ENCODE measurements at regions not wholly inside any gene's neighbourhood (a gene's known extent, or its start where the extent isn't known, plus 50 kb on each side); places are given as distances from the start of the nearest gene placed in this dataset.

DNA sequence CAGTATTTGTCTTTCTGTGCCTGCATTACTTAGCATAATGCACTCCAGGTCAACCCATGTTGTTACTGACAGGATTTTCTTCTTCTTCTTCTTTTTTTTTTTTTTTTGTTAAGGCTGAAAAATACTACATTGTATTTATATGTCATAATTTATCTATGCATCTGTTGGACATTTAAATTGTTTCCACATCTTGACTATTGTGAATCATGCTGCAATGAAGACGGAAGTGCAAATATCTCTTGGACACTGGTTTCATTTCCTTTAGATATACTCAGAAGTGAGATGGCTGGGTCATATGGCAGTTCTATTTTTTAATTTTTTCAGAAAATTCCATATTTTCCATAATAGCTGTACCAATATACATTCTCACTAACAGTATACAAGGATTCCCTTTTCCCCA is 272.7 kb upstream of the PMFBP1 start:
- TF ChIP-seq EZH2 (IDR thresholded peaks at IDR 0.05; ENCODE audit: borderline replicate concordance, low read length) (no peak), CTCF (IDR thresholded peaks at IDR 0.05; ENCODE audit: low read length) (no peak)
- Histone ChIP-seq H3K4me2 (ENCODE audit: low read length) (no peak overlapping the region), H3K79me2 (ENCODE audit: insufficient read depth, low read length) (no peaks in the 10 kb centered on the region), H3K4me3 (ENCODE audit: low read depth, low read length, poor library complexity, severe bottlenecking) (no peak overlapping the region), H3K9me2 (ENCODE audit: low read depth, low read length) (no peaks in the 10 kb centered on the region), H3K27me3 (ENCODE audit: insufficient read depth, low read length) (no peaks in the 10 kb centered on the region), H3K27ac (ENCODE audit: low read depth, low read length, poor library complexity, severe bottlenecking) (no peak overlapping the region), H3K9me3 (ENCODE audit: low read length) (no peaks in the 10 kb centered on the region), H3K36me3 (ENCODE audit: insufficient read depth, low read length) (no peaks in the 10 kb centered on the region), H3K9ac (ENCODE audit: low read length) (no peak overlapping the region), H2AFZ (ENCODE audit: low read length) (no peak overlapping the region), H4K20me1 (ENCODE audit: insufficient read depth, low read length) (no peaks in the 10 kb centered on the region), H3K4me1 (ENCODE audit: insufficient read depth, low read length, severe bottlenecking) (no peaks in the 10 kb centered on the region), H3F3A (ENCODE audit: insufficient read depth, low read length) (no peaks in the 10 kb centered on the region)

DNA sequence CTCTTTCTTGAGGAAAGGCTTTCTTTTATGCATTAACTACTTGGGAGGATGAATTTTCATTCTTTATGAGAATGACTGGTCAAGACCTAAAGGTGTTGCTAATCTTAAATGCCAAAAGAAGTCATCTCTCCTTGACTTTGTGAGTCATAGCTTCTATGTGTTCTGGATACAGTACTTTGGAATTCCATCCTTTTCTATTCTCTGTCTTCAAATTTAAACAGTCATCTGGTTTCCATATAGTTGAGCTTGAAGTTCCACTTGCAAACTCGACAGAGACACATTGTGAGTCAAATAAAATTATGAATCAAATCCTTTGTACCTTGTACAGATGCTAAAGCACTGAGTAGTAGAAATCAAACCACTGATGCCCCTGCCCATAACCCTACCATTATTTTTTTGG is 271.9 kb upstream of the PMFBP1 start:
- H3F3A ChIP-seq (ENCODE audit: insufficient read depth, low read length) = no peaks in the 10 kb centered on the region
- no peaks in the 10 kb centered on the region for H3K79me2 ChIP-seq (ENCODE audit: insufficient read depth, low read length)
- H3K4me3 ChIP-seq (ENCODE audit: low read depth, low read length, poor library complexity, severe bottlenecking) = no peak overlapping the region
- H3K27me3 ChIP-seq (ENCODE audit: insufficient read depth, low read length) = no peaks in the 10 kb centered on the region
- TF ChIP-seq CTCF (IDR thresholded peaks at IDR 0.05; ENCODE audit: low read length) (no peak), EZH2 (IDR thresholded peaks at IDR 0.05; ENCODE audit: borderline replicate concordance, low read length) (no peak)
- H3K4me2 ChIP-seq (ENCODE audit: low read length) = no peak overlapping the region
- no peak overlapping the region for H2AFZ ChIP-seq (ENCODE audit: low read length)
- no peaks in the 10 kb centered on the region for H3K9me2 ChIP-seq (ENCODE audit: low read depth, low read length)
- H3K9me3 ChIP-seq (ENCODE audit: low read length) = no peaks in the 10 kb centered on the region
- no peak overlapping the region for H3K9ac ChIP-seq (ENCODE audit: low read length)
- H4K20me1 ChIP-seq (ENCODE audit: insufficient read depth, low read length) = no peaks in the 10 kb centered on the region
- H3K27ac ChIP-seq (ENCODE audit: low read depth, low read length, poor library complexity, severe bottlenecking) = no peak overlapping the region
- H3K36me3 ChIP-seq (ENCODE audit: insufficient read depth, low read length) = no peaks in the 10 kb centered on the region
- no peaks in the 10 kb centered on the region for H3K4me1 ChIP-seq (ENCODE audit: insufficient read depth, low read length, severe bottlenecking)

DNA sequence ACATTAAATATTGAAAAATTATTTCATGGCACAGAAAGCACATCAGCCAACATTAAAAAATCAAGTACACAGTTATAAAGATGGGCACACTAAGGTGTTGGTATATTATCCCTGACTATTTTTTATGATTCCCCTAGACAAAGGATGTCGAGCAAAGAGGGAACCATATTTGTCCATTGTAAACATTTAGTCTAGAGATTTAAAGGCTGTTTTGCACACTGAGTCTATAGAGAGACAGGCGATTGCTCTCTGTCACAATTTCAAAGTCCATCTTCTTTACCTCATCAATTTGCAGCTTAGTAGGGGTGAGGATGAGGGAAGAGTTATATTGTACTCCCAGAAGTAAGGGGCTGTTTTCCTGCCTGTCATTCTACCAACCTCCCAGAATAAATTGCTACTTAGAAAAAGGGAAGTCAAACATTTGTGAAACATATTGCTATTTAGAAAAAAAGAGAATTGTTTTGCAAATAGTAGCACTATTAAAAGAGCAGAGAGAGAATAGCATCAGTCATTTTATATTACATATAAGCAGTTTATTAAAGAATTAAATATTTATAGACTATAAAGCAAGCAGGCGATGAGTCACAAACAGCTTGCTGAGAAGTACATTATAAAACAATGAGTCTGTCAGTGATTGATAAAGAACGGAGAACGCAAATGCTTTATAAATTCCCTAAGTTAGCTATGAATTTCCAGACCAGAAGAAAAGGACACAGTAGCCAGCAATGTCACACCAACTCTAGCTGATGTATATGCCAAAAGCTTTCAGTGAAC is 270.6 kb upstream of the PMFBP1 start:
- H2AFZ ChIP-seq (ENCODE audit: low read length) = no peak overlapping the region
- TF ChIP-seq CTCF (IDR thresholded peaks at IDR 0.05; ENCODE audit: low read length) (no peak), EZH2 (IDR thresholded peaks at IDR 0.05; ENCODE audit: borderline replicate concordance, low read length) (no peak)

More for the DNA sequence above, 270.6 kb upstream of the PMFBP1 start:
- H3K27ac ChIP-seq (ENCODE audit: low read depth, low read length, poor library complexity, severe bottlenecking) = no peak overlapping the region
- no peak overlapping the region for H3K4me2 ChIP-seq (ENCODE audit: low read length)
- no peaks in the 10 kb centered on the region for H3K9me3 ChIP-seq (ENCODE audit: low read length)
- no peak overlapping the region for H3K4me3 ChIP-seq (ENCODE audit: low read depth, low read length, poor library complexity, severe bottlenecking)
- H3K79me2 ChIP-seq (ENCODE audit: insufficient read depth, low read length) = no peaks in the 10 kb centered on the region
- no peaks in the 10 kb centered on the region for H3K27me3 ChIP-seq (ENCODE audit: insufficient read depth, low read length)
- H3K9me2 ChIP-seq (ENCODE audit: low read depth, low read length) = no peaks in the 10 kb centered on the region
- H3K9ac ChIP-seq (ENCODE audit: low read length) = no peak overlapping the region
- H3F3A ChIP-seq (ENCODE audit: insufficient read depth, low read length) = no peaks in the 10 kb centered on the region
- H3K4me1 ChIP-seq (ENCODE audit: insufficient read depth, low read length, severe bottlenecking) = no peaks in the 10 kb centered on the region
- no peaks in the 10 kb centered on the region for H4K20me1 ChIP-seq (ENCODE audit: insufficient read depth, low read length)
- H3K36me3 ChIP-seq (ENCODE audit: insufficient read depth, low read length) = no peaks in the 10 kb centered on the region

Data from OCI-LY1 (cell line).